ENCODE measurements at regions not wholly inside any gene's neighbourhood (a gene's known extent, or its start where the extent isn't known, plus 50 kb on each side); places are given as distances from the start of the nearest gene placed in this dataset.

- POLR2A ChIA-PET: interaction anchor here (0.6 kb wide), 2 partner anchors 73 to 1597 kb away, joined by 3 read pairs; no protein-coding TSS in a partner anchor
- Histone ChIP-seq H3K4me1 (ENCODE audit: insufficient read depth, low read length, poor library complexity, severe bottlenecking) (no peaks in the 10 kb centered on the region), H3K4me3 (ENCODE audit: low read depth, low read length, poor library complexity, severe bottlenecking) (no peak overlapping the region), H3K4me2 (ENCODE audit: low read length) (no peak overlapping the region), H4K20me1 (ENCODE audit: insufficient read depth, low read length) (no peaks in the 10 kb centered on the region), H3K79me2 (ENCODE audit: insufficient read depth, low read depth, low read length) (no peaks in the 10 kb centered on the region), H3K36me3 (ENCODE audit: insufficient read depth, low read length) (no peaks in the 10 kb centered on the region), H3K27ac (ENCODE audit: low read depth, low read length, poor library complexity, severe bottlenecking) (no peak overlapping the region), H2AFZ (ENCODE audit: low read length) (no peak overlapping the region), H3K9me3 (ENCODE audit: low read length) (no peaks in the 10 kb centered on the region), H3K9me2 (ENCODE audit: insufficient read depth, low read length) (no peaks in the 10 kb centered on the region)
- CTCF ChIA-PET (ENCODE audit: unreplicated experiment): no interaction called here
- no peak for DNase-seq (ENCODE audit: low spot score)
- BruUV-seq (replicated peaks): no TSS peak
- intact Hi-C loops (cut with micrococcal nuclease; ENCODE audit: unreplicated experiment): no loop called here
- TF ChIP-seq CTCF (conservative IDR thresholded peaks at IDR 0.05; ENCODE audit: low read length): no peak
- no peak for TF ChIP-seq EZH2phosphoT487 (IDR thresholded peaks at IDR 0.05; ENCODE audit: borderline replicate concordance, low read depth, low read length)
These were observed 313.6 kb upstream of the ZMIZ1 start for GRCh38 chr10:78755063-78755701.

GRCh38 chr10:78755877-78756455 is 312.8 kb upstream of the ZMIZ1 start:
- no peaks in the 10 kb centered on the region for H4K20me1 ChIP-seq (ENCODE audit: insufficient read depth, low read length)
- no peak overlapping the region for H3K4me2 ChIP-seq (ENCODE audit: low read length)
- H2AFZ ChIP-seq (ENCODE audit: low read length): no peak overlapping the region
- intact Hi-C loops (cut with micrococcal nuclease; ENCODE audit: unreplicated experiment): no loop called here
- BruUV-seq (replicated peaks): no TSS peak
- POLR2A ChIA-PET: interaction anchor here (0.7 kb wide), 1 partner anchor 873 kb away, joined by 3 read pairs; no protein-coding TSS in a partner anchor
- CTCF ChIA-PET (ENCODE audit: unreplicated experiment): no interaction called here
- no peaks in the 10 kb centered on the region for H3K9me2 ChIP-seq (ENCODE audit: insufficient read depth, low read length)
- H3K79me2 ChIP-seq (ENCODE audit: insufficient read depth, low read depth, low read length): no peaks in the 10 kb centered on the region
- DNase-seq (ENCODE audit: low spot score): no peak
- H3K4me1 ChIP-seq (ENCODE audit: insufficient read depth, low read length, poor library complexity, severe bottlenecking): no peaks in the 10 kb centered on the region
- H3K9me3 ChIP-seq (ENCODE audit: low read length): no peaks in the 10 kb centered on the region
- no peaks in the 10 kb centered on the region for H3K36me3 ChIP-seq (ENCODE audit: insufficient read depth, low read length)
- no peak overlapping the region for H3K27ac ChIP-seq (ENCODE audit: low read depth, low read length, poor library complexity, severe bottlenecking)
- TF ChIP-seq EZH2phosphoT487 (IDR thresholded peaks at IDR 0.05; ENCODE audit: borderline replicate concordance, low read depth, low read length): no peak
- TF ChIP-seq CTCF (conservative IDR thresholded peaks at IDR 0.05; ENCODE audit: low read length): no peak
- no peak overlapping the region for H3K4me3 ChIP-seq (ENCODE audit: low read depth, low read length, poor library complexity, severe bottlenecking)

Data from OCI-LY7 (cell line).